CD14-positive monocyte (primary cell): ENCODE measurements at regions not wholly inside any gene's neighbourhood (a gene's known extent, or its start where the extent isn't known, plus 50 kb on each side); places are given as distances from the start of the nearest gene placed in this dataset.
A peak's percentile ranks its signal among the peaks of the same experiment; 100 is the strongest.

Source experiments
- DNase-seq, 3 donors: peaks; one replicate each; pipeline ENCODE4 v3.0.0-alpha.2; 2011 to 2022
- H2AFZ ChIP-seq: 2 replicates; pipeline ENCODE4 v1.6.0; 2012; ENCODE audit warnings: mild to moderate bottlenecking, low read depth, low read length, inconsistent platforms; ENCODE audit not compliant: insufficient read depth, poor library complexity, severe bottlenecking
- H3K27ac ChIP-seq, 2 donors: 1 replicate in 1 of 2; 2 replicates in 1 of 2; pipeline ENCODE4 v1.5.1; 2012 to 2013; ENCODE audit warnings: low read length in 2 of 2, control low read depth in 1 of 2, inconsistent platforms in 1 of 2, low read depth in 1 of 2, mild to moderate bottlenecking in 1 of 2
- H3K27me3 ChIP-seq, 2 donors: one replicate each; pipeline versions ENCODE4 v1.6.0 to v1.6.1; 2011 to 2013; ENCODE audit warnings: low read length in 2 of 2; ENCODE audit not compliant: control insufficient read depth in 2 of 2, insufficient read depth in 2 of 2
- H3K36me3 ChIP-seq, 2 donors: replicated peaks in 1 of 2; 1 replicate in 1 of 2; 2 replicates in 1 of 2; pipeline versions ENCODE4 v1.5.1 to v1.6.1; 2012 to 2013; ENCODE audit warnings: low read length in 2 of 2, control low read depth in 1 of 2, inconsistent platforms in 1 of 2, mild to moderate bottlenecking in 1 of 2; ENCODE audit not compliant: insufficient read depth in 2 of 2, control insufficient read depth in 1 of 2
- H3K4me1 ChIP-seq, 2 donors: 1 replicate in 1 of 2; 2 replicates in 1 of 2; pipeline versions ENCODE4 v1.5.1 to v1.6.1; 2012 to 2013; ENCODE audit warnings: low read length in 2 of 2, control low read depth in 1 of 2, inconsistent platforms in 1 of 2, mild to moderate bottlenecking in 1 of 2, moderate library complexity in 1 of 2; ENCODE audit not compliant: insufficient read depth in 2 of 2, control insufficient read depth in 1 of 2
- H3K4me2 ChIP-seq: replicated peaks from 2 replicates; pipeline ENCODE3; 2012; ENCODE audit warnings: low read length, moderate library complexity, mild to moderate bottlenecking; ENCODE audit not compliant: poor library complexity, severe bottlenecking; ENCODE audit errors: extremely low read depth
- H3K4me3 ChIP-seq, 3 experiments: fragments of 200-600 bp in 1 of 3; sonication (generic) in 1 of 3; replicated peaks in 1 of 3; 1 replicate in 2 of 3; 2 replicates in 1 of 3; pipeline ENCODE4 v1.5.1; 2011 to 2013; ENCODE audit warnings: low read length in 3 of 3, mild to moderate bottlenecking in 3 of 3, control low read depth in 2 of 3, low read depth in 2 of 3, inconsistent platforms in 1 of 3, moderate library complexity in 1 of 3
- H3K79me2 ChIP-seq: 2 replicates; pipeline ENCODE4 v1.6.0; 2012; ENCODE audit warnings: mild to moderate bottlenecking, control low read depth, inconsistent platforms, low read length, moderate library complexity; ENCODE audit not compliant: insufficient read depth
- H3K9ac ChIP-seq: 2 replicates; pipeline ENCODE4 v1.6.0; 2017; ENCODE audit warnings: low read length, mild to moderate bottlenecking; ENCODE audit not compliant: insufficient read depth, poor library complexity, severe bottlenecking
- H3K9me3 ChIP-seq, 2 donors: replicated peaks in 1 of 2; 1 replicate in 1 of 2; 2 replicates in 1 of 2; pipeline versions ENCODE4 v1.5.1 to v1.6.1; 2012 to 2013; ENCODE audit warnings: low read length in 2 of 2, control low read depth in 1 of 2; ENCODE audit not compliant: control insufficient read depth in 1 of 2, insufficient read depth in 1 of 2
- H4K20me1 ChIP-seq: 2 replicates; pipeline ENCODE4 v1.6.0; 2012; ENCODE audit warnings: mild to moderate bottlenecking, low read length, control low read depth, moderate library complexity; ENCODE audit not compliant: insufficient read depth
- H3K27ac Mint-ChIP-seq, 7 donors: one replicate each; pipeline ENCODE4 v1.8.0; 2020; ENCODE audit warnings: mild to moderate bottlenecking in 7 of 7, mixed read lengths in 7 of 7, moderate library complexity in 6 of 7, inconsistent platforms in 2 of 7
- H3K27me3 Mint-ChIP-seq, 3 donors: one replicate each; pipeline ENCODE4 v1.8.0; 2021 to 2022; ENCODE audit warnings: low read depth in 3 of 3, mild to moderate bottlenecking in 3 of 3, mixed read lengths in 3 of 3, moderate library complexity in 3 of 3, inconsistent platforms in 1 of 3
- H3K36me3 Mint-ChIP-seq, 2 donors: one replicate each; pipeline ENCODE4 v1.8.0; 2020; ENCODE audit warnings: mixed read lengths in 2 of 2, inconsistent platforms in 1 of 2, mild to moderate bottlenecking in 1 of 2
- H3K4me1 Mint-ChIP-seq: one replicate; pipeline ENCODE4 v1.8.0; 2020; ENCODE audit warnings: mild to moderate bottlenecking, mixed read lengths
- H3K4me3 Mint-ChIP-seq, 2 donors: one replicate each; pipeline ENCODE4 v1.8.0; 2020; ENCODE audit warnings: mild to moderate bottlenecking in 2 of 2, mixed read lengths in 2 of 2, moderate library complexity in 1 of 2
- H3K9me3 Mint-ChIP-seq, 7 donors: one replicate each; pipeline ENCODE4 v1.8.0; 2020 to 2022; ENCODE audit warnings: mixed read lengths in 7 of 7, mild to moderate bottlenecking in 6 of 7, moderate library complexity in 6 of 7, inconsistent platforms in 2 of 7
- WGBS: methylation state at CpG from one replicate; pipeline ENCODE4 v1.1.5; 2013; ENCODE audit warnings: missing lambda C conversion rate; ENCODE audit not compliant: insufficient coverage; 5-methylcytosine and 5-hydroxymethylcytosine counted together
- intact Hi-C, 2 donors: fragments of 100-400 bp; cut with micrococcal nuclease; formaldehyde crosslinking; loops; one replicate each; pipeline versions ENCODE4 v1.15.0 to v1.15.1; 2023
- TF ChIP-seq, protein P1 (sequence below): fragments of 200-600 bp; IDR thresholded peaks from one replicate; pipeline ENCODE4 v1.8.0; 2022; ENCODE audit warnings: antibody characterized with exemption, mild to moderate bottlenecking

- TF ChIP-seq, protein P1, sequence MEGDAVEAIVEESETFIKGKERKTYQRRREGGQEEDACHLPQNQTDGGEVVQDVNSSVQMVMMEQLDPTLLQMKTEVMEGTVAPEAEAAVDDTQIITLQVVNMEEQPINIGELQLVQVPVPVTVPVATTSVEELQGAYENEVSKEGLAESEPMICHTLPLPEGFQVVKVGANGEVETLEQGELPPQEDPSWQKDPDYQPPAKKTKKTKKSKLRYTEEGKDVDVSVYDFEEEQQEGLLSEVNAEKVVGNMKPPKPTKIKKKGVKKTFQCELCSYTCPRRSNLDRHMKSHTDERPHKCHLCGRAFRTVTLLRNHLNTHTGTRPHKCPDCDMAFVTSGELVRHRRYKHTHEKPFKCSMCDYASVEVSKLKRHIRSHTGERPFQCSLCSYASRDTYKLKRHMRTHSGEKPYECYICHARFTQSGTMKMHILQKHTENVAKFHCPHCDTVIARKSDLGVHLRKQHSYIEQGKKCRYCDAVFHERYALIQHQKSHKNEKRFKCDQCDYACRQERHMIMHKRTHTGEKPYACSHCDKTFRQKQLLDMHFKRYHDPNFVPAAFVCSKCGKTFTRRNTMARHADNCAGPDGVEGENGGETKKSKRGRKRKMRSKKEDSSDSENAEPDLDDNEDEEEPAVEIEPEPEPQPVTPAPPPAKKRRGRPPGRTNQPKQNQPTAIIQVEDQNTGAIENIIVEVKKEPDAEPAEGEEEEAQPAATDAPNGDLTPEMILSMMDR = no peak
- Mint-ChIP-seq H3K9me3 (peaks cover 0 to 2% (median 0%) of the 10 kb centered on the region in 7 donors), H3K4me1 (peaks cover 22% of the 10 kb centered on the region), H3K27ac (peak overlapping the region in 1 of 7 donors; percentile 25), H3K27me3 (no peaks in the 10 kb centered on the region), H3K4me3 (no peak overlapping the region), H3K36me3 (no peaks in the 10 kb centered on the region)
- no peaks in the 10 kb centered on the region for H3K27me3 ChIP-seq
- no peaks in the 10 kb centered on the region for H3K79me2 ChIP-seq
- WGBS = no CpG with 5 or more reads among the region's 2 CpGs
- DNase-seq = peak; percentile 26 to 75 (median 33)
- no peak overlapping the region for H2AFZ ChIP-seq
- H3K9ac ChIP-seq = no peak overlapping the region
- intact Hi-C loops = no loop called here
- no peaks in the 10 kb centered on the region for H3K36me3 ChIP-seq
- H3K9me3 ChIP-seq = no peaks in the 10 kb centered on the region
- peaks cover 6 to 11% of the 10 kb centered on the region in 2 donors for H3K4me1 ChIP-seq
- H3K27ac ChIP-seq = no peak overlapping the region
- no peak overlapping the region for H3K4me3 ChIP-seq
- H3K4me2 ChIP-seq = no peak overlapping the region
- H4K20me1 ChIP-seq = no peaks in the 10 kb centered on the region
Observed at GRCh38 chr2:145593991-145594614, 1074.2 kb upstream of the ZEB2 start.

DNA sequence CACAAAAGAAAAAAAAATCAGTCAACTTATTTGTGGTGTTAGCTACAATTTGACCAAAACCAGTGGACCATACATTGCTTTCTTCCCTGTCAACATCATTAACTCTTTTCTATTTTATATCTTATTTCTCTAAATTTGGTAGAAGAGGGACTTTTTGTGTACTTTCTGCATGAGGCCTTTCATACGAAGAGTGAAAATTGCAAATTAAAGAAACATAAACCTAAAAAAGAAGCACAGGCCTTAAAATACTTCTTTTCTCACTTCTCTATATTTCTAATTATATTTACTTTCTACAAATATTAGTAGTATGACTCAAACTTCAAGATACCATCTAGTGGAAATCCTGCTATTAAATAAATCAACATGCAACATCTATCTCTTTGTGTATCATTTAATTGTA, 1073.4 kb upstream of the ZEB2 start:
- Histone ChIP-seq H3K9me3 (no peaks in the 10 kb centered on the region), H3K4me2 (no peak overlapping the region), H3K27me3 (no peaks in the 10 kb centered on the region), H3K4me1 (peaks cover 6 to 11% of the 10 kb centered on the region in 2 donors), H3K27ac (no peak overlapping the region), H3K4me3 (no peak overlapping the region), H3K79me2 (no peaks in the 10 kb centered on the region), H2AFZ (no peak overlapping the region), H3K9ac (no peak overlapping the region), H4K20me1 (no peaks in the 10 kb centered on the region), H3K36me3 (no peaks in the 10 kb centered on the region)
- no CpG with 5 or more reads among the region's 1 CpG for whole genome bisulfite sequencing
- H3K36me3 Mint-ChIP-seq = no peaks in the 10 kb centered on the region
- no peak overlapping the region for H3K4me3 Mint-ChIP-seq
- no peaks in the 10 kb centered on the region for H3K27me3 Mint-ChIP-seq
- H3K9me3 Mint-ChIP-seq = peaks cover 0 to 2% (median 0%) of the 10 kb centered on the region in 7 donors
- no peak for DNase-seq
- intact Hi-C loops = no loop called here
- H3K4me1 Mint-ChIP-seq = peaks cover 29% of the 10 kb centered on the region
- TF ChIP-seq, protein P1 = no peak
- H3K27ac Mint-ChIP-seq = no peak overlapping the region
